CD4-positive, alpha-beta T cell (primary cell): ENCODE measurements at regions not wholly inside any gene's neighbourhood (a gene's known extent, or its start where the extent isn't known, plus 50 kb on each side); places are given as distances from the start of the nearest gene placed in this dataset.

ENCODE experiments used
- ATAC-seq: fragments of 200-7000 bp; cut with Tn5 transposase; one replicate; pipeline ENCODE4 v1.10.0; 2022; ENCODE audit warnings: mild to moderate bottlenecking; ENCODE audit not compliant: poor library complexity
- CTCF ChIA-PET: fragments of 350-600 bp; sonication (Branson Sonifier 250); formaldehyde crosslinking; loops from one replicate; lab custom pipeline; 2021; ENCODE audit warnings: antibody characterized with exemption, inconsistent platforms; lab: Charles Lee
- POLR2A ChIA-PET: fragments of 350-600 bp; sonication (Branson Sonifier 250); formaldehyde crosslinking; loops from one replicate; lab custom pipeline; 2021; ENCODE audit warnings: antibody characterized with exemption, inconsistent platforms; lab: Charles Lee
- DNase-seq, 14 experiments: peaks; one replicate each; pipeline ENCODE4 v3.0.0-alpha.2; 2013 to 2020; ENCODE audit warnings: mixed read lengths in 2 of 14
- H3K27ac ChIP-seq, 2 donors: one replicate each; pipeline versions ENCODE4 v1.5.1 to v1.7.0; 2013; ENCODE audit warnings: low read length in 2 of 2, low read depth in 1 of 2, mild to moderate bottlenecking in 1 of 2
- H3K27me3 ChIP-seq, 2 experiments: 1 replicate in 1 of 2; 2 replicates in 1 of 2; pipeline versions ENCODE4 v1.6.1 to v1.7.0; 2013; ENCODE audit warnings: low read length in 2 of 2, control low read depth in 1 of 2, mild to moderate bottlenecking in 1 of 2, moderate library complexity in 1 of 2; ENCODE audit not compliant: insufficient read depth in 2 of 2, control insufficient read depth in 1 of 2
- H3K36me3 ChIP-seq: one replicate; pipeline ENCODE4 v1.6.1; 2013; ENCODE audit warnings: low read length, control low read depth; ENCODE audit not compliant: insufficient read depth
- H3K4me1 ChIP-seq: one replicate; pipeline ENCODE4 v1.6.1; 2013; ENCODE audit warnings: low read length, control low read depth; ENCODE audit not compliant: insufficient read depth
- H3K4me3 ChIP-seq: one replicate; pipeline ENCODE4 v1.5.1; 2013; ENCODE audit warnings: mild to moderate bottlenecking, low read length, moderate library complexity
- H3K9me3 ChIP-seq, 2 experiments: 1 replicate in 1 of 2; 2 replicates in 1 of 2; pipeline versions ENCODE4 v1.6.1 to v1.7.0; 2013; ENCODE audit warnings: low read length in 2 of 2, mild to moderate bottlenecking in 2 of 2, control low read depth in 1 of 2, moderate library complexity in 1 of 2; ENCODE audit not compliant: control insufficient read depth in 1 of 2, insufficient read depth in 1 of 2
- H3K27ac Mint-ChIP-seq: one replicate; pipeline ENCODE4 v1.8.0; 2020; ENCODE audit warnings: mixed read lengths
- H3K27me3 Mint-ChIP-seq: one replicate; pipeline ENCODE4 v1.8.0; 2021; ENCODE audit warnings: mixed read lengths
- H3K36me3 Mint-ChIP-seq: one replicate; pipeline ENCODE4 v1.8.0; 2021; ENCODE audit warnings: low read depth, mixed read lengths
- H3K4me1 Mint-ChIP-seq: one replicate; pipeline ENCODE4 v1.8.0; 2021; ENCODE audit warnings: low read depth, mixed read lengths
- H3K4me3 Mint-ChIP-seq: one replicate; pipeline ENCODE4 v1.8.0; 2020; ENCODE audit warnings: mild to moderate bottlenecking, mixed read lengths
- H3K9me3 Mint-ChIP-seq: one replicate; pipeline ENCODE4 v1.8.0; 2020; ENCODE audit warnings: mixed read lengths
- CTCF ChIP-seq: fragments of 200-600 bp; IDR thresholded peaks from one replicate; pipeline ENCODE4 v1.8.0; 2022; ENCODE audit warnings: antibody characterized with exemption, mild to moderate bottlenecking
- intact Hi-C, 2 experiments: fragments of 100-400 bp; cut with DNase I in 1 of 2; cut with micrococcal nuclease in 1 of 2; formaldehyde crosslinking; loops; one replicate each; pipeline versions ENCODE4 v1.15.1 to v1.9.0; 2023 to 2025; cut with DNase I, micrococcal nuclease

- DNase-seq = no peak
- Histone ChIP-seq H3K27ac (no peak overlapping the region), H3K4me1 (no peaks in the 10 kb centered on the region), H3K27me3 (no peaks in the 10 kb centered on the region), H3K4me3 (no peak overlapping the region), H3K36me3 (no peaks in the 10 kb centered on the region), H3K9me3 (peaks cover 0 to 10% of the 10 kb centered on the region in 2 experiments)
- no peak for ATAC-seq
- Mint-ChIP-seq H3K4me1 (no peaks in the 10 kb centered on the region), H3K36me3 (no peaks in the 10 kb centered on the region), H3K4me3 (no peak overlapping the region), H3K9me3 (peaks cover 9% of the 10 kb centered on the region), H3K27ac (no peak overlapping the region), H3K27me3 (no peaks in the 10 kb centered on the region)
- intact Hi-C loops = no loop called here
- POLR2A ChIA-PET = no interaction called here
- CTCF ChIA-PET = no interaction called here
- no peak for TF ChIP-seq CTCF
These were observed 377.0 kb downstream of the BMP2 start for GRCh38 chr20:7144464-7144863.

- intact Hi-C loops = no loop called here
- H3K27me3 ChIP-seq = no peaks in the 10 kb centered on the region
These were observed 379.2 kb downstream of the BMP2 start for GRCh38 chr20:7146552-7147219.

GRCh38 chr20:7147220-7147601, 379.7 kb downstream of the BMP2 start:
- Mint-ChIP-seq H3K27me3 (no peaks in the 10 kb centered on the region), H3K9me3 (peaks cover 14% of the 10 kb centered on the region), H3K27ac (no peak overlapping the region), H3K36me3 (no peaks in the 10 kb centered on the region), H3K4me3 (no peak overlapping the region), H3K4me1 (no peaks in the 10 kb centered on the region)
- CTCF ChIA-PET = no interaction called here
- no peak overlapping the region for H3K4me3 ChIP-seq
- POLR2A ChIA-PET = no interaction called here
- no peak overlapping the region for H3K27ac ChIP-seq
- TF ChIP-seq CTCF = no peak
- peaks cover 0 to 6% of the 10 kb centered on the region in 2 experiments for H3K9me3 ChIP-seq
- intact Hi-C loops = no loop called here
- H3K27me3 ChIP-seq = no peaks in the 10 kb centered on the region
- ATAC-seq (no peak), DNase-seq (no peak)
- no peaks in the 10 kb centered on the region for H3K4me1 ChIP-seq
- no peaks in the 10 kb centered on the region for H3K36me3 ChIP-seq

More at GRCh38 chr20:7146552-7147219, 379.2 kb downstream of the BMP2 start:
- H3K27ac Mint-ChIP-seq = no peak overlapping the region
- H3K9me3 Mint-ChIP-seq = peaks cover 14% of the 10 kb centered on the region
- ChIA-PET CTCF (no interaction called here), POLR2A (no interaction called here)
- H3K4me3 ChIP-seq = no peak overlapping the region
- no peaks in the 10 kb centered on the region for H3K4me1 Mint-ChIP-seq
- H3K27me3 Mint-ChIP-seq = no peaks in the 10 kb centered on the region
- no peaks in the 10 kb centered on the region for H3K36me3 Mint-ChIP-seq
- ATAC-seq (no peak), DNase-seq (no peak)
- H3K4me1 ChIP-seq = no peaks in the 10 kb centered on the region
- no peaks in the 10 kb centered on the region for H3K36me3 ChIP-seq
- no peak overlapping the region for H3K27ac ChIP-seq
- no peak overlapping the region for H3K4me3 Mint-ChIP-seq
- no peak for TF ChIP-seq CTCF
- H3K9me3 ChIP-seq = peaks cover 0 to 7% of the 10 kb centered on the region in 2 experiments
